ENCODE measurements at regions not wholly inside any gene's neighbourhood (a gene's known extent, or its start where the extent isn't known, plus 50 kb on each side); places are given as distances from the start of the nearest gene placed in this dataset.

DNA sequence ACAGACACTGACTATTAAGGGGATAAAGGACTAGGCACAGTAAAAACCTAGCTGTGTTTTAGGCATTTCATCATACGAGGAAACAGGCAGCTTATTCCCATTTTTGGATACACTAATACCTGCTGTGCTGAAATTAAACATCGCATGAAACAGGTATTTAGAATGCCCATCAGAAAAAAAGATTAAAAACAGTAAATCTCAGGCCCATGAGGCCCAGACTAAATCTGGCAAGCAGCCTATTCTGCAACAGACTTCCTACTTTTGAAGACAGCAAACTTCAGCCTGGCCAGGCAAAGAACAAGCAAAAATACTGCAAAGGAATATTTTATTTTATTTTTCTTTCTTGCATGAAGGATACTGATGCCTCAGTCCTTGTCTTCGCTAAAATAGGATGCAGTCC, 240.2 kb downstream of the LMO4 start:
- H3K4me3 Mint-ChIP-seq (ENCODE audit: low read depth, unreplicated experiment), result no peak overlapping the region
- TF ChIP-seq, protein P1, sequence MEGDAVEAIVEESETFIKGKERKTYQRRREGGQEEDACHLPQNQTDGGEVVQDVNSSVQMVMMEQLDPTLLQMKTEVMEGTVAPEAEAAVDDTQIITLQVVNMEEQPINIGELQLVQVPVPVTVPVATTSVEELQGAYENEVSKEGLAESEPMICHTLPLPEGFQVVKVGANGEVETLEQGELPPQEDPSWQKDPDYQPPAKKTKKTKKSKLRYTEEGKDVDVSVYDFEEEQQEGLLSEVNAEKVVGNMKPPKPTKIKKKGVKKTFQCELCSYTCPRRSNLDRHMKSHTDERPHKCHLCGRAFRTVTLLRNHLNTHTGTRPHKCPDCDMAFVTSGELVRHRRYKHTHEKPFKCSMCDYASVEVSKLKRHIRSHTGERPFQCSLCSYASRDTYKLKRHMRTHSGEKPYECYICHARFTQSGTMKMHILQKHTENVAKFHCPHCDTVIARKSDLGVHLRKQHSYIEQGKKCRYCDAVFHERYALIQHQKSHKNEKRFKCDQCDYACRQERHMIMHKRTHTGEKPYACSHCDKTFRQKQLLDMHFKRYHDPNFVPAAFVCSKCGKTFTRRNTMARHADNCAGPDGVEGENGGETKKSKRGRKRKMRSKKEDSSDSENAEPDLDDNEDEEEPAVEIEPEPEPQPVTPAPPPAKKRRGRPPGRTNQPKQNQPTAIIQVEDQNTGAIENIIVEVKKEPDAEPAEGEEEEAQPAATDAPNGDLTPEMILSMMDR (IDR thresholded peaks at IDR 0.05; ENCODE audit: unreplicated experiment), result no peak
- CTCF ChIA-PET, result interaction anchor here (0.7 to 1.1 kb wide), 2 partner anchors 10 to 134 kb away, joined by 4 read pairs; no protein-coding TSS in a partner anchor
- H3K36me3 Mint-ChIP-seq (ENCODE audit: insufficient read depth, unreplicated experiment), result no peaks in the 10 kb centered on the region
- H3K9me3 Mint-ChIP-seq (ENCODE audit: low read depth, unreplicated experiment), result no peaks in the 10 kb centered on the region
- H3K4me1 Mint-ChIP-seq (ENCODE audit: low read depth, unreplicated experiment), result no peaks in the 10 kb centered on the region
- no peaks in the 10 kb centered on the region for H3K27me3 Mint-ChIP-seq (ENCODE audit: unreplicated experiment)
- DNase-seq, result no peak
- intact Hi-C loops (cut with micrococcal nuclease; ENCODE audit: unreplicated experiment), result no loop called here
- no peak overlapping the region for H3K27ac Mint-ChIP-seq (ENCODE audit: unreplicated experiment)
- no TSS peak for BruUV-seq (replicated peaks)

DNA sequence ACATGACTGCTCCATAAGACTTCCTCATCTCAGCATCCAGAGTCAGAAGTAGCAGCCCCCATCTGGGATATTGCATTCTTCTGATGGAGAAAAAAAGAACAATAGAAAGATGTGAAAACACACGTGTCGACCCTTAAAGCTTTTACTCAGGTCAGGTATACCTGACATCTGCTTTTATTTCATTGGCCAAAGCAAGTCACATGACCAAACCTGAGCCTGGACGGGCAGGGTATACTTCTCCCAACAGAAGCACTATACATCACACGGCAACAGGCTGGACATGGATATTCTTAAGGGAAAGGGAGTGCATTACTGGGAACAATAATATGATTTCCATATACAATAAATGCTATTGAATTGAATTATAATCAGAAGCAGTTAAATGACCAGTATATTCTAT, 243.3 kb downstream of the LMO4 start:
- intact Hi-C loops (cut with micrococcal nuclease; ENCODE audit: unreplicated experiment), result no loop called here
- BruUV-seq (replicated peaks), result no TSS peak
- DNase-seq, result no peak
- H3K4me1 Mint-ChIP-seq (ENCODE audit: low read depth, unreplicated experiment), result peaks cover 10% of the 10 kb centered on the region
- no peaks in the 10 kb centered on the region for H3K36me3 Mint-ChIP-seq (ENCODE audit: insufficient read depth, unreplicated experiment)
- CTCF ChIA-PET, result interaction anchor here (0.6 kb wide), 1 partner anchor 695 kb away, joined by 3 read pairs; no protein-coding TSS in a partner anchor
- TF ChIP-seq, protein P1 (IDR thresholded peaks at IDR 0.05; ENCODE audit: unreplicated experiment), result no peak
- no peaks in the 10 kb centered on the region for H3K27me3 Mint-ChIP-seq (ENCODE audit: unreplicated experiment)
- H3K9me3 Mint-ChIP-seq (ENCODE audit: low read depth, unreplicated experiment), result no peaks in the 10 kb centered on the region
- no peak overlapping the region for H3K27ac Mint-ChIP-seq (ENCODE audit: unreplicated experiment)
- H3K4me3 Mint-ChIP-seq (ENCODE audit: low read depth, unreplicated experiment), result no peak overlapping the region

DNA sequence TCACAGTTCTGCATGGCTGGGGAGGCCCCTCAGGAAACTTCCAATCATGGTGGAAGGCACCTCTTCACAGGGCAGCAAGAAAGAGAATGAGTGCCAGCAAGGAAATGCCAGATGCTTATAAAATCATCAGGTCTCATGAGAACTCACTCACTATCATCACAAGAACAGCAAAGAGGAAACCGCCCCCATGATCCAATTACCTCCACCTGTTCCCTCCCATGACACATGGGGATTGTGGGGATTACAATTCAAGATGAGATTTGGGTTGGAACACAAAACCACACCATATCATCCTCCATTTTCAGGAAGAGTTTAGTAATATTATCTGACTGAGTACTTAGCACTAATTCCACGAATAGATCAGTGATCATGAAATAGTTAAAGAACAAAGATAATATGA, 244.2 kb downstream of the LMO4 start:
- intact Hi-C loops (cut with micrococcal nuclease; ENCODE audit: unreplicated experiment), result no loop called here
- TF ChIP-seq, protein P1 (IDR thresholded peaks at IDR 0.05; ENCODE audit: unreplicated experiment), result no peak
- Mint-ChIP-seq H3K27ac (ENCODE audit: unreplicated experiment) (no peak overlapping the region), H3K36me3 (ENCODE audit: insufficient read depth, unreplicated experiment) (no peaks in the 10 kb centered on the region), H3K4me3 (ENCODE audit: low read depth, unreplicated experiment) (no peak overlapping the region), H3K27me3 (ENCODE audit: unreplicated experiment) (no peaks in the 10 kb centered on the region), H3K4me1 (ENCODE audit: low read depth, unreplicated experiment) (peaks cover 19% of the 10 kb centered on the region), H3K9me3 (ENCODE audit: low read depth, unreplicated experiment) (no peaks in the 10 kb centered on the region)
- BruUV-seq (replicated peaks), result no TSS peak
- DNase-seq, result no peak
- CTCF ChIA-PET, result no interaction called here

DNA sequence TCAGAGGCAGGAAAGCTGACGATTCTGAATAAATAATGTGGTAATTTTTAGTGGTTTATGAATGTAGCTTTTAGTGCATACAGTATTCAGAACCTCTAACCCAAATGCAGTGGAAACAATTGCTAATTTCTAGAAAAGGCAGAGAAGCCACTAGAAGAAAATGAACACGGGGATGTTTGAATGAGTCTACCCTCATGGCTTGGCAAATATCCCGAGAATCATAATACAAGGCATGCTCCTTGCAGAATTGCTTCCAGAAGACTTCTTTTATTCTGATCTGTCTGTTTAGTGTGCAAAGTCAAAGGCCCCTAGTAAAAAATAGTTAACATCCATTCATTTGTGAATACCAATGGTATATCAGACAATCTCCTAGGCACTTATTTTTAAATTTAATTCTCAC, 246.8 kb downstream of the LMO4 start:
- no TSS peak for BruUV-seq (replicated peaks)
- no peak for DNase-seq
- H3K27me3 Mint-ChIP-seq (ENCODE audit: unreplicated experiment), result no peaks in the 10 kb centered on the region
- H3K36me3 Mint-ChIP-seq (ENCODE audit: insufficient read depth, unreplicated experiment), result no peaks in the 10 kb centered on the region
- intact Hi-C loops (cut with micrococcal nuclease; ENCODE audit: unreplicated experiment), result no loop called here
- TF ChIP-seq, protein P1 (IDR thresholded peaks at IDR 0.05; ENCODE audit: unreplicated experiment), result no peak
- H3K9me3 Mint-ChIP-seq (ENCODE audit: low read depth, unreplicated experiment), result peaks cover 3% of the 10 kb centered on the region
- no peak overlapping the region for H3K27ac Mint-ChIP-seq (ENCODE audit: unreplicated experiment)
- H3K4me3 Mint-ChIP-seq (ENCODE audit: low read depth, unreplicated experiment), result no peak overlapping the region
- peaks cover 21% of the 10 kb centered on the region for H3K4me1 Mint-ChIP-seq (ENCODE audit: low read depth, unreplicated experiment)
- CTCF ChIA-PET, result no interaction called here
